GM18861 (cell line): ENCODE measurements at regions not wholly inside any gene's neighbourhood (a gene's known extent, or its start where the extent isn't known, plus 50 kb on each side); places are given as distances from the start of the nearest gene placed in this dataset.

Experiments used
- ATAC-seq: cut with Tn5 transposase; IDR thresholded peaks from one replicate; pipeline ENCODE4 v1.9.1; 2021; ENCODE audit not compliant: unreplicated experiment

DNA sequence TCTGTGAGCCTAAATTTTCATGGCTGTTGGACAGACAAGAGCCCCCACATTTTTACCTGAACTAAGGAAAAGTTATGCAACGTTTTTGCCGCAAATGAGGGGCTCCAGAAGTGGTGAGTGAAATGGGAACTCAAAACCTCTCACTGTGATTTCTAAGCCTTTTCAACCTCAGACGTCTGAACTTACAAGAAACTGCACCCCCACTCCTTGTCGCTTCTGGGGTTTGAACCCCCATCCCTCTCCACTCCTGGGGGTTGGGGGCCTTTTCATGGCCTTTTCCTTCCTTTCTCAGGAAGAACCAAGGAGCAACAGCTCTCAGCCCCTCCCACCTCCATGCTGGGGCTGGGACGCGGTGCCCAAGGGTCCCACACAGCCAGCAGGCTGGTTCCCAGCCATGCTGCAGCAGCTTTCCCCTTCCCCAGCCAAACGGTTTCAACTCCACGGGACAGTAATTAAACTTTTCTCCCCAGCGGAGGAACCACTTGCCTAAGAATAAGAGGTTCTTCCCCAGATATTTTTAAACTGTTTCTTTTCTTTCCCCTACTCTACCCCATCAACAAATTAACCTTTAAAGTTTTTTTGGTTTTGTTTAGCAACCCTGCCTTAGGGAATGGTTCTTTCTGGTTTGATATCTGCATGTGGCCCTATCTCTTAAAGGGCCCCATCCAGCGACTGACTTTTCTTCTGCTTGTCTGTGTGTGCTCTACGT, 387.6 kb upstream of the CBLB start:
- peak; percentile 24 for ATAC-seq

DNA sequence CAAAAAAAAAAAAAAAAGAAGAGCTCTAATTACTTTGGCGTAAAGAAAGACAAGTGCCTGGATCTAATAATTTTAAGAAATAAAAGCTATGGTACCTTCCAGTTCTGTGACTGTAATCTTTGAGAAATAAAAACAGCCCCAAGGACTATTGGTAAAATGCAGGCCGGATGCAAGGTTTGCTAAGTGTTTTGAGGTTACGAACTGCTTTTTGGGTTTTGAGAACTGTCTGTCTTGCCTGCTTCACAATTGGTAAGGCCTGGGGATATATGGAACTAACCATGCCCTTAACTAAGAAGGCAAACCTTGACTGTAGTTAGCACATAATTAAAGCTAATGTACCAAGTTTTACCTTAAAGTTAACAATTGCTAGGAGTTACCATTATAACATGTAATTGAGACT, 388.4 kb upstream of the CBLB start:
- ATAC-seq = no peak

DNA sequence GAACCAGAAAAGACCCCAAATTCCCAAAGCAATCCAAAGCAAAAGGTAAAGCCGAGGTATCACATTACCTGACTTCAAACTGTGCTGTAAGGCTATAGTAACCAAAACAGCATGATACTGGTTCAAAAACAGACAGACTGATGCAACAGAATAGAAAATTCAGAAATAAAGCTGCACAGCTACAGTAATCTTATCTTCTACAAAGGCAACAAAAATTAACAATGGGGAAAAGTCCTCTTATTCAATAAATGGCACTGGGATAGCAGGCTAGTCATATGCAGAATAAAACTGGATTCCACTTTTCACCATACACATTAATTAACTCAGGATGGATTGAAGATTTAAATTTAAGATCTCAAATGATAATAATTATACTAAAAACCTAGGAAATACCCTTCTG, 392.6 kb upstream of the CBLB start:
- ATAC-seq = no peak

DNA sequence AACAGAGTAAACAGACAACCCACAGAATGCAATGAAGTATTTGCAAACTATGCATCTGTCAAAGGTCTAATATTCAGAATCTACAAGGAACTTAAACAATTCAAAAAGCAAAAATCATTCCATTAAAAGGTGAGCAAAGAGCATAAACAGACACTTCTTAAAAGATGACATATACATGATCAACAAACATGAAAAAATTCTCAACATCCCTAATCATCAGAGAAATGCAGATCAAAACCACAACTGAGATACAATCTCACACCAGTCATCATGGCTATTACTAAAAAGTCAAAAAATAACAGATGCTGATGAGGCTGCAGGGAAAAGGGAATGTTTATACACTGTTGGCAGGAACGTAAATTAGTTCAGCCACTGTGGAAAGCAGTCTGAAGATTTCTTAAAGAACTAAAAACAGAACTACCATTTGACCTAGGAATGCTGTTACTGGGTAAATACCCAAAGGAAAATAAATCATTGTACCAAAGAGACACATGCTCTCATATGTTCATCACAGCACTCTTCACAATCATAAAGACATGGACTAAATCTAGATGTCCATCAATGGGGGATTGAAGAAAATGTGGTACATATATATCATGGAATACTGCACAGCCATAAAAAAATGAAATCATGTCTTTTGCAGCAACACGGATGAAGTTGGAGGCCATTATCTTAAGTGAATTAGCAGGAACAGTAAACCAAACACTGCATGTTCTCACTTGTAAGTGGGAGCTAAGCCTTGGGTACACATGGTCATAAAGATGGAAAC, 393.3 kb upstream of the CBLB start:
- ATAC-seq = no peak

DNA sequence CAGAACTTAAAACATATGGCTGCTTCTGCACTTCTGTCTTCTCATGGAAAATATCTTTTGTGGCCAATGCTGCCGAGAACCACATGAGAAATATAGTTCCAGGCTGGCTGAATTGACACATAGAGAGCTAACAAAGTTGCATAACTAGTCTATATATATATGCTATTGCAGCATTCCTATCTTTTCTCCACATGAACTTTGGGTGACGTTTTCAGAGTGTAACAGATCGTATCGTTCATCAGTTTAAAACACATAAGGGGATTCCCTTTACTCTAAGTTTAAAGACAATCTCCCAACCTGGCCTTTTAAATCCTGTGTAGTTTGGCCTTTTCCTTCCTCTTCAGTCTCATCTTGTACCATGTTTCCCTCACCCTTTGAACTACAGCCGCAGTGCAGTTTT, 394.2 kb upstream of the CBLB start:
- no peak for ATAC-seq

DNA sequence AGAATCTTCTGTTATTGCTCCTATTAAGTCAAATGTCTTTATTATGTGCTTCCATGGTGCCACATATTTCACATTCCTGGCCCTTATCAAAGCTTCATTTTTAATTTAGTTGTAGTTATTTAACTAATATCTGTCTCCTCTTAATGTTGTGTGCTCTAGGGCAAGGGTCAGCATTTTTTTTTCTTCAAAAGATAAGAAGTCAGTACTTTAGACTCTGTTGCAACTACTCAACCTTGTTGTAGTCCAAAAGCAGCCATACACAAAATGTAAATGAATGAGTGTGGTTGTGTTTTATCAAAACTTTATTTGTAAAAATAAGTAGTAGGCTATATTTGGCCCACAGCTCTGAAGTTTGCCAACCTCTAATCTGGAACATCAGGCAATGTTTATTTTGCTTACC, 394.7 kb upstream of the CBLB start:
- no peak for ATAC-seq

DNA sequence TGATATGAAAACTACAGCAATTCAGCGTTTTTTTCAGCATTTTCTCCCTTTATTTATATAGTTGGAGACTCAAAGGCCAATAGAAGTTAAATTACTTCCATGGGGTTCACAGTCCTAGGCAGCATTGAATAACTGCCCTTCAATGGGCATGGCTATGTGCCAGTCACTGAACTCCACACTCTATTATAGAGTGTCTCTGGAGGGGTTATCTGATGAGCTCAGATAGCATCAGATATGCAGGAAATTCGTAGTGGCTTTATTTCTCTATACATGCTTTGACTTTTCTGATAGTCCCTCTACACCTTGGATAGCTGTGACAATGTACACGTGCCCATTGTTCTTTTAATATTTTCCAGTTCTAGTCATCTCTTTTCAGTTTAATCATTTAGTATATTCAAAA, 396.9 kb upstream of the CBLB start:
- ATAC-seq = no peak

DNA sequence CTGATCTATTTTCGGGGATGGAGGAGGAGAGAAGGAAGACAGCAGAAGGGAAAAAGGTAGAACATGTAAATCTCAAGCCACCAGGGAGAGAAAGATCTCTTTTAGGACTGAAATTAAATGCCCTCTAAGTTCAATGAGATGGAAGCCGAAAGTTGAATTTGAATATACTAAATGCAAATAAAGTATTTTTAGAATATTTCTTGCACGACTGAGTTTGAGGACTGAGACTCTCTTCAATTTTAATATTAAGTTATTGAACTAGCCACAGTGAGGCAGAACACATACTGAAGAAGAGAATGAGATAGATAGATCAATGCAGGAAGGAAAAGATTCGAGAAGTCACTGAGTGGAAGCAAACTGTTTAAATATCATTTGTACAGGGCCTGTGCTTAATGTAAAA, 399.9 kb upstream of the CBLB start:
- ATAC-seq = no peak

DNA sequence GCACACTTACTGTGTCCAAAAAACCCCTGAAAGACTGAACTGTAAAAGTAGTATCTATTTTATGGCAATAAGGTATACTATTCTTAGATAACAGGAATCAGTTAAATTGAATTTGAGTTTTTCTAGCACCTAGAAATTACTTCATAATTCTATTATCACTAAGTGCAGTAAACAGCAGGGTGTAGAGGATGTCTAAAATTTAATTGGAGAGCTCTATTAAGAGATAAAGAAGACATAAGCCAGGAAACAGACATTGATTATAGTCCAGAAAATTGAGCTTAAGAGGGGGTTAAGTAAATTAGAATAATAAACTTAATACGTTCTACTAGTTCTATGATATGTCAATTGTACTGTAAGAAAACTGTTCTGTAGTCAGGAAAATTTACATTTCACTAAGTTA, 403.5 kb upstream of the CBLB start:
- ATAC-seq = no peak

DNA sequence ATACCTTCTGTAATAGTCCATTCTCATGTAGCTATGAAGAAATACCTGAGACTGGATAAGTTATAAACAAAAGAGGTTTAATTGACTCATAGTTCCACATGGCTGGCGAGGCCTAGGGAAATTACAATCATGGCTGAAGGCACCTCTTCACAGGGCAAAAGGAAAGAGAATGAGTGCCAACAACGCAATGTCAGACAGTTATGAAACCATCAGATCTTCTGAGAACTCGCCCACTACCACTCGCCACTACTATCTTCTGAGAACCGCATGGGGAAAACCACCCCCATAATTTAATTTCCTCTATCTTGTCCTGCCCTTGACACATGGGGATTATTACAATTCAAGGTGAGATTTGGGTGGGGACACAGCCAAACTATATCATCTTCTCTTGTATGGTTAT, 406.8 kb upstream of the CBLB start:
- no peak for ATAC-seq

DNA sequence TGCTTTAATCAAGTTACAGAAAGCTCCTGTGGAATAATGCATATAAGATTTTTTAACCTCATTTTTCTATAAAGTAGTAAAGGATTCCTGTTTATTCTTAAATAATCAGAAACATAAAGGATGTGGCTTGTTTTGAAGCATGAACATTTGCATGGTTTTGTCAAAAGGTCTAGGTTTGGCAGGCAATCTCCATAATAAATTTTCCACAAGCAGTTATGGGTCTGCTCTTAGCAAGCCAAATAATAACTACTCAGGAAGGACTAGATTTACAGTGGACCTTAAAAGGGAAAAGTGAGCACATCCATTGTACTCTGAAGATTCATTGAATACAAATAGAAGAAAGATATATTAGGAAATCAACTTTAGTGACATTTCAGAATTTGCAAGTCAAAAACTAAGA, 407.3 kb upstream of the CBLB start:
- ATAC-seq = no peak

DNA sequence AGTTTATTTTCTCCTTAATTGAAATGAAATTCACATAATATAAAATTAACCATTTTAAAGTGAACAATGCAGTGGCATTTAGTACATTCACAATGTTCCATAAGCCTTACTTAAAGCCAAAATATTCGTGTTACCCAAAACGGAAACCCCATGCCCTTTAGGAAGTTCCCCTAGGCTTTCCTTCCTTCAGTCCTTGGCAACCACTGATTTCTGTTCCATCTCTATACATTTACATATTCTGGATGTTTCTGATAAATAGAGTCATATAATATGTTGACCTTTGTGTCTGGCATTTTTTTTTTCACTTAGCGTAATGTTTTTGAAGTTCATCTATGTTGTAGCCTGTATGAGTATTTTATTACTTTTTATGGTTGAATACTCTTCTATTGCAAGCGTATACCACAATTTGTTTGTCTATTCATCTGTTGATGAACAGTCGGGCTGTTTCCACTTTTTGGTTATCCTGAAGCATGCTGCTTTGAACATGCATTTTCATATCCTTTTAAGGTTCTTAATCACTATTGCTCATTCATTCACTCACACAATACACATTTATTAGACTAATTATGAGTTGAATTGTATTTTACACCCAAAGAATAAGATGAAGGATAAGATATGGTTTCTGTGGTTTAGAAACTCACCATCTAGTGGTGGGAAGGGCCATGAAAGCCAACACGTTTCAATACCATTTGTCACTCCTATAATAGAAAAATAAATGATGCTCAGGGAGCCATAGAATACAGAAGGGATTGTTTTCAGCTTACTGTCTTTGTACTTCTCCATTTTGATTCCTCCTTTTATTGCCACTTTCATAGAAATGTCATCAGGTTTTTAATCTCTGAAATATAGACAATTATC, 408.2 kb upstream of the CBLB start:
- ATAC-seq = no peak

DNA sequence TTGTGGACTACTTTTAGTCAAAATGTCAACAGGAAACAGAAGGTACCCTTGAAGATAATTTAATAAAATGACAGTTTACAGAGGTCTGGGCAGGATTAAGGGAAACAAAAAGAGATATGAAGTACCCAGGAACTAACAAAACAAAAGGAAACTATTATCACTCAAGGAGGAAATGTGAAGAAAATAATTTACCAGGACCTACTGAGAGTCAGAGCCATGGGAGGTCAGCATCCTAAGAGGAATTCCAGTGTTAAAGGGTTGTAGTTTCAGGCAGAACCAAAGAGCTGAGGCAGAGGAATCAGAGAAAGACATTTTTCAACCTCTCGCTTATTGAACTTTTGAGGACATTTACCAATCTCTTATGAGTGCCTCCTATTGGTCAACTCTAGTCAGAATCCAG, 408.9 kb upstream of the CBLB start:
- no peak for ATAC-seq

DNA sequence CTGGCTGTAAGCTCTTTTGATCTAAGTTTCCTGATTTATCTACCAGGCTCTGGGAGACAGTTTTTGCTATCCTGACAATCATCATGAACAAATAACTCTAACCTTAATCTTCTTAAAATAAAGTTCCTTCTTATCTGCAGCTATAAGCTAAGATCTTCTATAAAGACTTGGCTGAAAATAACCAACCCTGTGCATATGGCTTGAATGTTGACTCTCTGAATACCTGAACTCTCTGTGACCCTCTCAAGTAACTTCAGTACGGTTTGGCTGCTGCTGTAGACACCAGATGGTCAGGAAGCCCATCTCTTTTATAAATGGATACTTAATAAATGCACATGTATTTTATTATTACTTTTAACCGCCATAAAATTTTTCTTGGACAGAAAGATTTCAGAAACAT, 412.4 kb upstream of the CBLB start:
- ATAC-seq = no peak

DNA sequence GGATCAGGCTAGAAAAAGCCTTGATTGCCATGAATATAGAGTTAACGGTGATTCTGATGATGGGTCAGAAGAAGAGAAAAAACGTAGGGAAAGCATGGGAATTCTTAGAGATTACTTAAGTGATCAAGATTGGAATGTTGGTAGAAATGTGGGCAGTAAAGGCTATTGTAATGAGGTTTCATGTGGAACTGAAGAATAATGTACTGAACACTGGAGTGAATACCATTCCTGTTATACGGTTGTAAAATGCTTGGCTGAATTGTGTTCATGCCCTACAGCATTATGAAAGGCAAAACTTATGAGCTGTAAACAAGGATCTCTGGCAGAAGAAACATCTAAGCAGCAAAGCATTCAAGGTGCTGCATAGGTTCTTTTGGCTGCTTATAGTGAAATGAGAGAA, 414.1 kb upstream of the CBLB start:
- ATAC-seq = no peak

DNA sequence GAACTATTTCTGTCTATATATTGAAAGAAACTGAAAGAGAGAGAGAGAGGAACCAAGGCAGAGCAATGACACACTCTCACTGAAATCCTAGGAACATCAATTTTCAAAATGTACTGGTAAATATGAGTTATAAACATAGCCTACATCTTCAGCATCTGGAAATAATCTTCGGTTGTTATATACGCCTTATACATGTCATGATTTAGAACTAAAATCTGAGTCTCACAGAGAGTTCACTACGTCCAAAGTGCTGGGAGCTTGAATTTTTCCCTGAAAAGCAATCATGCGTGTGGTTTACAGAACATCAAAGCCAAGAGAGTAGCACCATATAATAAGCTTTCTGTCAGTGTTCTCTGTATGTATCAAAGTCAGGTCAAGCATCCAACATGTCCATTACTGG, 420.0 kb upstream of the CBLB start:
- no peak for ATAC-seq

DNA sequence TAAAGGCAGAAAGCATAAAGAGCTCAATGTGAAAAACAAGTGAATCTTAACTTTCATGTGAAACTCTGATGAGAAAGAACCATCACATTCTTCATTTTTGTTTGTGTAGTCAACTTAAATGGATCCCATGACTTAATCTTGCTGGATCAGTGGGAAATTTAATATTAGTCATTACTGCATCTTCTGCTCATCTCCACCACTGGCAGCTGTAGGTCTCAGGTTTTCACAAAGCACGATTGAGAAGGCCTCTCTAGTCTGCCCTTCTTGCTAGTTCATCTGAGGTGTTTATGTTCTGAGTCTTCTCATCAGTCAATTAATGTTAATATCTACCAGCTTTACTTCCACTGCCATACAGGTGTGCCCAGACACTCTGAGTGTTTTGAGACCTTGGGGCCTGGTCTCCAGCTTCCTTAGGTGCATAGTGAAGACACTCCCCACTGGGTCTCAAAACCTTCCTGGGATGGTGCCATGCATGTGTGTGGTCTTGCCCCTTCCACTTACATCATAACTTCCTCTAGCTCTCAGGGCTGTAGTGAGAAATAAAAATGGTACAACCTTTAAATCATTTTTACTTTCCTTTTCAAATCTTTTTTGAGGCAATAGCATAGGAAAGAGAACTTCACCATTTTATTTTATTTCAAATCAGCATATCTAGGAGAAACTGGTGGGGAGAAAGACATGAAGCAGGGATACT, 421.6 kb upstream of the CBLB start:
- no peak for ATAC-seq

DNA sequence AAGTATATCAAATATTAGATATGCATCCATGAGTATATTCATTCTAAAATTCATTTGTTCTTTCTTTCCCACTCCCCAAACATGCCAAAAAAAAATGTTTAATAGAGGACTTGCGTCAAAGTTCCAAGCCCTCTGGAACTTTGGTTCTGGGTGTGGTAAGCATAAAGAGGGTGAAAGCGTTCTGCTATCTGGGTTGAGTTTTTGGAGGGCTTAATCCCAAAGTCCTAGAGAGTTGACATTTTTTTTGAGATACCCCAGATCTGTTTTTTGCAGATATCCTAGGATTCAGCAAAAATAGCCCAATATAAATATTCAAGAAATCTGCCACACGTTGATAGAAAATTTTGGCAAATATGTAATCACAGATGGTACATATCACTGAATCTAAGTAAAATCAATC, 424.3 kb upstream of the CBLB start:
- no peak for ATAC-seq

DNA sequence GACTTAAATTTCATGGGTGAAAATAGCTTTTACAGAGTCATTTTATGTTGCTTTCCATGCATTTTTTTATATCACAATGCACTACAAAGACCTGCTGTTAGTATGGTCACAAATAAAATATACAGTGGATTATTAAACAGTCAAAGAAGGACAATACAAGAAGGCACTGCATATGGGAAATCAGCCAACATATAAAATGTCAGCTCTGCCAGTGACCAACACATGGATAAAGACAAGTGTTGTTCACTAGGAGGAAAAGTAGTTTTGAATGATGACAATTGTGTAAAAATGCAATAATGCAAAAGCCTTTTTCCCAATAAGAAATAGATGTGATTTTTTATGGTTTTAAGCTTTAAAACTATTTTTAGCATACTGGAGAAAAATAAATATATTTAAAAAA, 425.3 kb upstream of the CBLB start:
- no peak for ATAC-seq

DNA sequence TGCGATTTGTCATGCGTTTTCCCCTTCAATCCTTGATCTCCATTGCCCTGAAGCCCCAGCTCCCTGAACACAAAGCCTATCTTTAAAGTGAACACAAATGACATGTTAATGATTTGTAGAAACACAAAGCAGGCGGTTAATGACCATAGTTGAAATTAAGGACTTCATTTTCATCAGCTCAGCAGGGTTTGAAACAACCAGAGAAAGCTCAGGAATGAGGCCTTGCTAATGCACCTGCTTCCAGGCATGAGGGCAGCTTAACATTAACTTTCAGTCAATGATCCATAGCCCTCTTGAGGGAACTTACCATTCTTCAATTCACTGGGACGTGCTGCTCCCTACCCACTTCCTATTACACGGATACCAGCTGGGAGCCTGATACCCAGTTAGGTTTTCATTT, 427.2 kb upstream of the CBLB start:
- ATAC-seq = no peak
